PC-9 (cell line): ENCODE measurements at regions not wholly inside any gene's neighbourhood (a gene's known extent, or its start where the extent isn't known, plus 50 kb on each side); places are given as distances from the start of the nearest gene placed in this dataset.

Experiments
- BruUV-seq: library from RNA; stranded (reverse); fragments of 400-500 nt; replicated peaks from 2 replicates; lab custom pipeline; 2021; lab: Mats Ljungman, UMichigan
- CTCF ChIA-PET: fragments of 300-600 bp; sonication (Branson Sonifier 250); formaldehyde crosslinking; loops from one replicate; lab custom pipeline; 2022; ENCODE audit warnings: antibody characterized with exemption; lab: Charles Lee
- POLR2A ChIA-PET: fragments of 300-600 bp; sonication (Branson Sonifier 250); formaldehyde crosslinking; loops from one replicate; lab custom pipeline; 2022; ENCODE audit warnings: antibody characterized with exemption; ENCODE audit not compliant: unreplicated experiment; lab: Charles Lee
- DNase-seq, 2 experiments: peaks; one replicate each; pipeline versions ENCODE4 v3.0.0 to v3.0.0-alpha.2; 2015 to 2022; ENCODE audit warnings: mixed read lengths in 1 of 2
- H2AFZ ChIP-seq: fragments of 200-600 bp; sonication (generic); 2 replicates; pipeline ENCODE4 v1.8.1; 2017; ENCODE audit warnings: antibody characterized with exemption
- H3F3A ChIP-seq: fragments of 200-600 bp; sonication (generic); 2 replicates; pipeline ENCODE4 v1.8.1; 2017; ENCODE audit warnings: antibody characterized with exemption, mild to moderate bottlenecking, low read depth; ENCODE audit not compliant: insufficient read depth
- H3K27ac ChIP-seq: fragments of 200-600 bp; sonication (generic); 2 replicates; pipeline ENCODE4 v1.6.1; 2016; ENCODE audit warnings: mixed run types
- H3K27me3 ChIP-seq: fragments of 200-600 bp; sonication (generic); 2 replicates; pipeline ENCODE4 v1.6.1; 2016; ENCODE audit warnings: low read depth, mixed run types; ENCODE audit not compliant: insufficient read depth
- H3K36me3 ChIP-seq: fragments of 200-600 bp; sonication (generic); 2 replicates; pipeline ENCODE4 v1.6.1; 2016; ENCODE audit warnings: low read depth, mixed run types
- H3K4me1 ChIP-seq: fragments of 200-600 bp; sonication (generic); replicated peaks from 2 replicates; pipeline ENCODE4 v1.6.1; 2016; ENCODE audit warnings: mixed run types; ENCODE audit not compliant: insufficient read depth
- H3K4me2 ChIP-seq: fragments of 200-600 bp; sonication (generic); 2 replicates; pipeline ENCODE4 v1.6.1; 2017; ENCODE audit warnings: mixed run types
- H3K4me3 ChIP-seq: fragments of 200-600 bp; sonication (generic); 2 replicates; pipeline ENCODE4 v1.6.1; 2016; ENCODE audit warnings: mixed run types
- H3K79me2 ChIP-seq: fragments of 200-600 bp; sonication (generic); 2 replicates; pipeline ENCODE4 v1.6.1; 2017; ENCODE audit warnings: low read depth, mixed run types
- H3K9me2 ChIP-seq: fragments of 200-600 bp; sonication (generic); 2 replicates; pipeline ENCODE4 v1.8.1; 2017; ENCODE audit warnings: mild to moderate bottlenecking; ENCODE audit not compliant: insufficient read depth
- H3K9me3 ChIP-seq: fragments of 200-600 bp; sonication (generic); 2 replicates; pipeline ENCODE4 v1.8.1; 2016; ENCODE audit warnings: low read depth; ENCODE audit not compliant: insufficient read depth
- H4K20me1 ChIP-seq: fragments of 200-600 bp; sonication (generic); 2 replicates; pipeline ENCODE4 v1.8.1; 2017; ENCODE audit not compliant: insufficient read depth
- EZH2 ChIP-seq: fragments of 200-600 bp; sonication (generic); IDR thresholded peaks from 2 replicates; pipeline ENCODE4 v1.8.0; 2017; ENCODE audit warnings: antibody characterized with exemption, low read depth
- intact Hi-C: fragments of 100-400 bp; cut with micrococcal nuclease; formaldehyde crosslinking; loops from one replicate; pipeline ENCODE4 v1.10.0; 2022; ENCODE audit not compliant: unreplicated experiment
- TF ChIP-seq, protein P1 (sequence below): fragments of 200-600 bp; sonication (generic); conservative IDR thresholded peaks from 2 replicates; pipeline ENCODE4 v1.6.1; 2017; ENCODE audit warnings: mixed run types, antibody characterized with exemption, mild to moderate bottlenecking, moderate library complexity

DNA sequence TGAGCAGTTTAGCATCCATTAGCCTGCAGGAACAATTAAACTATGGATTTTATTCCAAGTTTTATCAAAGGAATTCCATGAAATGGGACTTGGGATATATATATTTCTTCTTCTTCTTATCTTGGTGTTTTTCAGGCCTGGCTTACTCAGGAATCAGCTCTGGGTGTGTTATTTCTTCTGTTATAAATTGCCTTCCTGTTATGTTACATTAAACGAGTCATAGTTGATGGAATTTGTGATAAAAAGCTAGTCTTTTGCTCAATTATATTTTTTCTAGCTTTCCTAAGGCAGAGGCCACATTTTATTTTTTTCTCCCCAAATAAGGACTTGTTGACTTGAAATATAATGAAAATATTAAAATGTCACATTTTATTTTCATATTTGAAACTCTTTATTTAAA, 141.3 kb downstream of the EPC1 start:
- Histone ChIP-seq H3K9me3 (no peaks in the 10 kb centered on the region), H3K36me3 (no peaks in the 10 kb centered on the region), H3K9me2 (no peaks in the 10 kb centered on the region), H3K79me2 (no peaks in the 10 kb centered on the region), H3K27ac (no peak overlapping the region), H3F3A (no peaks in the 10 kb centered on the region), H3K4me1 (no peaks in the 10 kb centered on the region), H3K4me2 (no peak overlapping the region), H4K20me1 (no peaks in the 10 kb centered on the region), H3K27me3 (no peaks in the 10 kb centered on the region), H3K4me3 (no peak overlapping the region), H2AFZ (no peak overlapping the region)
- CTCF ChIA-PET = interaction anchor here (0.6 kb wide), 1 partner anchor 142 kb away, joined by 3 read pairs; no protein-coding TSS in a partner anchor
- BruUV-seq = no TSS peak
- no peak for TF ChIP-seq EZH2
- TF ChIP-seq, protein P1, sequence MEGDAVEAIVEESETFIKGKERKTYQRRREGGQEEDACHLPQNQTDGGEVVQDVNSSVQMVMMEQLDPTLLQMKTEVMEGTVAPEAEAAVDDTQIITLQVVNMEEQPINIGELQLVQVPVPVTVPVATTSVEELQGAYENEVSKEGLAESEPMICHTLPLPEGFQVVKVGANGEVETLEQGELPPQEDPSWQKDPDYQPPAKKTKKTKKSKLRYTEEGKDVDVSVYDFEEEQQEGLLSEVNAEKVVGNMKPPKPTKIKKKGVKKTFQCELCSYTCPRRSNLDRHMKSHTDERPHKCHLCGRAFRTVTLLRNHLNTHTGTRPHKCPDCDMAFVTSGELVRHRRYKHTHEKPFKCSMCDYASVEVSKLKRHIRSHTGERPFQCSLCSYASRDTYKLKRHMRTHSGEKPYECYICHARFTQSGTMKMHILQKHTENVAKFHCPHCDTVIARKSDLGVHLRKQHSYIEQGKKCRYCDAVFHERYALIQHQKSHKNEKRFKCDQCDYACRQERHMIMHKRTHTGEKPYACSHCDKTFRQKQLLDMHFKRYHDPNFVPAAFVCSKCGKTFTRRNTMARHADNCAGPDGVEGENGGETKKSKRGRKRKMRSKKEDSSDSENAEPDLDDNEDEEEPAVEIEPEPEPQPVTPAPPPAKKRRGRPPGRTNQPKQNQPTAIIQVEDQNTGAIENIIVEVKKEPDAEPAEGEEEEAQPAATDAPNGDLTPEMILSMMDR = no peak
- DNase-seq = no peak
- intact Hi-C loops = no loop called here
- POLR2A ChIA-PET = interaction anchor here (0.6 kb wide), 1 partner anchor 111 kb away, joined by 3 read pairs; no protein-coding TSS in a partner anchor

DNA sequence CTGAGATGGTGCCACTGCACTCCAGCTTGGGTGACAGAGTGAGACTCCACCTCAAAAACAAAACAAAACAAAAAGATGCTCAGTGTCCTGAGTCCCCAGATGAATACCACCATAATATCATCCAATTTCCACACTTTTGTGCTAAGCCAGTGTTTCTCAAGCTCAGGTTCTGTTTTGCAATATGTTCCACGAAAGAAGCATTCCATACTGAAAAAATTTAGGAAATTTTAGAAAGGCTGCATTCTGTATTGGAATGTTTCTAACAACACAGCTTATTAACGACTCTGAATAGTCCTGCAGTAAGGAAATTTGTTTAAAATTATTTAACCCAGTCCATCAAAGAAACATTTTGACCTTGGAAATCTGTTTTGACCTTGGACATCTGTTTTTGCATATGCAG, 142.4 kb downstream of the EPC1 start:
- Histone ChIP-seq H3K9me3 (no peaks in the 10 kb centered on the region), H3K27ac (no peak overlapping the region), H3F3A (no peaks in the 10 kb centered on the region), H3K9me2 (no peaks in the 10 kb centered on the region), H3K79me2 (no peaks in the 10 kb centered on the region), H2AFZ (no peak overlapping the region), H3K36me3 (no peaks in the 10 kb centered on the region), H3K4me1 (no peaks in the 10 kb centered on the region), H3K27me3 (no peaks in the 10 kb centered on the region), H4K20me1 (no peaks in the 10 kb centered on the region), H3K4me3 (no peak overlapping the region), H3K4me2 (no peak overlapping the region)
- CTCF ChIA-PET = interaction anchor here (0.6 kb wide), 2 partner anchors 16 to 802 kb away, joined by 3 to 7 read pairs; no protein-coding TSS in a partner anchor
- no peak for DNase-seq
- TF ChIP-seq, protein P1 = no peak
- no peak for TF ChIP-seq EZH2
- intact Hi-C loops = no loop called here
- BruUV-seq = no TSS peak
- POLR2A ChIA-PET = no interaction called here

DNA sequence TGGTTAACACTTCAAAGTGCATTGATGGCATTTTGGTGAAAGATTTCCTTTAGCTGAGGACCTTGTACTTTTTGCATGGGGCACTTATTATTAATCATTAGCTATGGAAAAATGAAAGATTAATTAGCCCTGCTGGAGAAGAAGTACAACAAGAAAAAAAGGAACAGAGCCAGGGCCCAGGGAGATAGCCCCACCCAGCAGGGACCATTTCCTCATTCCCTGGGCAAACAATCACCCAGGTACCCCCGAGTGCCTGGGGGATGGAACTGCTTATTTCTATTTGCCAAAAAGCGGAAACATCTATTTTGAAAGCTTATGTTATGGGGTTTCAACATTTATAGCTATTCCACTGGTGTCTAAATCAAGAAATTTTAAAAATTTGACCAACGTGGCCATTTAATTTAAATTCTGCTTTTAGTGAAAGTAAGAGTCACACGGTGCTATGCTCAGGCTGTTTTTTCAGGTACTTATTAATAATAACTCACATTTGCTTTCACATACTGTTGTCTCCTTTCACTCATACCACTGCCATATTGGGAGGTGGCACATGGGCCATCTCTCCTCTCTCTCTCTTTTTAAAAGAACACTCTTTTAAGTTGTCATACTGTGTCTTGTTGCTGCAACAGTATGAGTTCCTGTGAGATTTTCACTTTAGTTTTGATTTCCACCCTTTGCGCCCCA, 143.6 kb upstream of the KIF5B start:
- no peaks in the 10 kb centered on the region for H3K27me3 ChIP-seq
- no peaks in the 10 kb centered on the region for H3K9me3 ChIP-seq
- POLR2A ChIA-PET = no interaction called here
- H3K79me2 ChIP-seq = no peaks in the 10 kb centered on the region
- TF ChIP-seq EZH2 = no peak
- TF ChIP-seq, protein P1 = no peak
- H3K4me3 ChIP-seq = no peak overlapping the region
- DNase-seq = no peak
- H3K36me3 ChIP-seq = no peaks in the 10 kb centered on the region
- BruUV-seq = no TSS peak
- no peak overlapping the region for H3K4me2 ChIP-seq
- no peaks in the 10 kb centered on the region for H3K9me2 ChIP-seq
- intact Hi-C loops = loop anchor here (10.0 kb wide), 2 partner anchors 55 to 145 kb away; partner anchors contain the start of gene KIF5B
- H3F3A ChIP-seq = no peaks in the 10 kb centered on the region
- H3K27ac ChIP-seq = no peak overlapping the region
- H2AFZ ChIP-seq = no peak overlapping the region
- no peaks in the 10 kb centered on the region for H4K20me1 ChIP-seq
- no peaks in the 10 kb centered on the region for H3K4me1 ChIP-seq
- CTCF ChIA-PET = no interaction called here
